Activated T-cell treated with anti-CD3 and anti-CD28 coated beads, Interleukin-2, amount 50 U/mL, for 24 hours (primary cell): ENCODE measurements at regions not wholly inside any gene's neighbourhood (a gene's known extent, or its start where the extent isn't known, plus 50 kb on each side); places are given as distances from the start of the nearest gene placed in this dataset.

Experiments used
- DNase-seq: peaks from one replicate; pipeline ENCODE4 v3.0.0-alpha.2; 2020
- H3K27ac Mint-ChIP-seq: 2 replicates; pipeline ENCODE4 v1.8.0; 2020; ENCODE audit warnings: mild to moderate bottlenecking, mixed read lengths
- H3K27me3 Mint-ChIP-seq: 2 replicates; pipeline ENCODE4 v1.8.0; 2020; ENCODE audit warnings: mixed read lengths
- H3K36me3 Mint-ChIP-seq: 2 replicates; pipeline ENCODE4 v1.8.0; 2020; ENCODE audit warnings: low read depth, mixed read lengths
- H3K4me1 Mint-ChIP-seq: 2 replicates; pipeline ENCODE4 v1.8.0; 2020; ENCODE audit warnings: low read depth, mixed read lengths
- H3K4me3 Mint-ChIP-seq: 2 replicates; pipeline ENCODE4 v1.8.0; 2020; ENCODE audit warnings: mild to moderate bottlenecking, moderate library complexity, mixed read lengths
- H3K9me3 Mint-ChIP-seq: 2 replicates; pipeline ENCODE4 v1.8.0; 2020; ENCODE audit warnings: mixed read lengths

DNA sequence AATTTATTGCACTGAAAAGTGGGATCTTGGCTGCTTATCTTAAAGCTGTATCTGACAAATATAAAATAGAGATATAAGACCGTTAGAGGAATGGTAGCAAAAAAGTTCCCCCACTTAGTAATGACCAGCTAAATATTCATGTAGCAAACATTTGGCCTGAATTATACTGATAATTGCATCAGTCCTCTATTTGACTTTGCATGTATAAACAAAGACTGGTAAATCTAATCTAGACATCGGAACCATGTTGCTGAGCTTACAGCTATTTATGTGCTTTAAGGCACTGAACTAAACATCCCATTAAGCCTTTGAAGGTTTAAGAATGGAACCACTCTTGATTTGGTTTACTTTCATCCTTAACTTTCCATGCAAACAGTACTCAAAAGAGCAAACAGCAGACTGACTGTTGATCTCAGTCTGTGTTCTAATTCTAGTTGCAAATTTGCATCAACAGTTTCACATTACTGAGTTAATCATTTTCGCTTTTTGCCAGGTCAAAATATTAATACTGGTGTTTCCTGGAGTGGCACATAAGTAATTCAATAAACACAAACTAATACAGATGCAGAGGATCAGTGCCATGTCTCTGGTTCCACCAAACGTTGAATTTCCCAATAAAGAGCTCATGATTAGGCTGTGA is 203.5 kb upstream of the HTR2A start:
- Mint-ChIP-seq H3K9me3 (no peaks in the 10 kb centered on the region), H3K4me1 (no peaks in the 10 kb centered on the region), H3K36me3 (no peaks in the 10 kb centered on the region), H3K27ac (no peak overlapping the region), H3K27me3 (no peaks in the 10 kb centered on the region), H3K4me3 (no peak overlapping the region)
- no peak for DNase-seq

DNA sequence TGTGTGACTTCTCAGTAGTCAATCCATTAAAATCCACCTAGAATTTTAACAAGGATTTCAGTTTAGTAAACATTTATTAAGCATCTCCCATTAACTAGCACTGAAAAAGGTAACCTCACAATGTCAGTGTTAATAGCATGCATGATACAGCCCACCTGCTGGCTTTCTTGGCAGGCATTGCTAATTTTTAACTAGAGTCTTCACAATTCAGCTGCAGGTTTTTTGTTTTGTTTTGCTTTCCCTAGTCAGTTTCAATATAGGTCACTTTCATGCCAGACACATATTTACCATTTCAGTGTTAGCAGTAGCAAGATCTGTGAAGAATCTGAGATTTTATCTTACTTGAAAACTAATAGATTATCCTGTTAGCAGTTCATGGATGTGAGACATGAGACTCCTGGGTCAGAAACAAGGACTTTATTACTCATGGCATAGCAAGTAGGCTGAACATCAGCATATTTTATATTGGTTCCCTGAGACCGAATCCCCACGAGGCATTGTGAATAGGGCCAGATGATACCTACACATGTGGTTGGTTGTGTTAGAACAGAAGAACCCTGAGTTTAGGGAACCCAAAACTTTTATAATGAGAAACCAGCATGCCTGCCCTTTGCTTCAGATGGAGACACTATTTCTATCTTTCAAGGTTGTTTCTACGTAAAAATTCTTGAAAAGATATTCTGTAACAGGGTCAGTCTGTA is 198.0 kb upstream of the HTR2A start:
- H3K9me3 Mint-ChIP-seq = no peaks in the 10 kb centered on the region
- no peak overlapping the region for H3K27ac Mint-ChIP-seq
- H3K36me3 Mint-ChIP-seq = no peaks in the 10 kb centered on the region
- H3K4me1 Mint-ChIP-seq = no peaks in the 10 kb centered on the region
- DNase-seq = no peak
- no peak overlapping the region for H3K4me3 Mint-ChIP-seq
- H3K27me3 Mint-ChIP-seq = no peaks in the 10 kb centered on the region

DNA sequence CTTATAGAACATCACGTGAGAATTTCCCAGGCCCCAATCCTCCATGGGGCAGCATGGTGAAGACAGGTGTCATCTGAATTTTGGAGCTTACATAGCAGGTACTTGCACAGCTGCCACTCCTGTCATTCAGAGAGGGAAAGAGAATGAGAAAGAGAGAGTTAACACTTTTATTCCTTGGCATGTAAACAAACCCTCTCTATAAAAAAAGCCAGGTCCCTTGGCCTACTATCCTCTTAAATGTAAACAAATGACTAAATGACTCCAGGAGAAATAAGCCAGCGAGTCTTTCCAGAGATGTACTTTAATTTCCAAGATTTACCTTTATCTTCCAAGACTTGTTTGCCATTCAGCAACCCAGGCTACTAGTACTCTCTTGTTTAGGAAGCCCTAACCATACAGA is 195.3 kb upstream of the HTR2A start:
- no peak overlapping the region for H3K4me3 Mint-ChIP-seq
- no peaks in the 10 kb centered on the region for H3K27me3 Mint-ChIP-seq
- no peaks in the 10 kb centered on the region for H3K9me3 Mint-ChIP-seq
- no peaks in the 10 kb centered on the region for H3K36me3 Mint-ChIP-seq
- DNase-seq = no peak
- H3K4me1 Mint-ChIP-seq = no peaks in the 10 kb centered on the region
- no peak overlapping the region for H3K27ac Mint-ChIP-seq

DNA sequence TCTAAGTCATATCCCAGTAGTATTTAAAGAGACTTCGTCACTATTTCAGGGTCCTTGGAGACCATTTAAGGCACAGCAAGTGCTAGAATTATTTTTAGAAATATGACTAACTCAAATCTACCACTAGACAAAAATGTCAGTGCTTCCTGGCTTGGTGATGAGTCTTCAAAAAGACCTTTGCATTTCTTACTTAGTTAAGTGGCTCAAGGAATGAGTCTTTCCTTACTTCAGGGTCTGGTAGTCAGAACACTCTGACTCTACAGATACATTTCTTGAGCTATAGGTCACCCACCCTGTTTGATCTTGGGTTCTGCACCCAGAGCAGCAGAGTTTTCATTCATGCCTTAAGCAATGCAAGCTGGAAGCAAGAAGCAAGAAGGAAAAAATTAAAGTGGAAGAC is 191.0 kb upstream of the HTR2A start:
- Mint-ChIP-seq H3K4me3 (no peak overlapping the region), H3K9me3 (no peaks in the 10 kb centered on the region), H3K27me3 (no peaks in the 10 kb centered on the region), H3K4me1 (no peaks in the 10 kb centered on the region), H3K27ac (no peak overlapping the region), H3K36me3 (no peaks in the 10 kb centered on the region)
- DNase-seq = no peak

DNA sequence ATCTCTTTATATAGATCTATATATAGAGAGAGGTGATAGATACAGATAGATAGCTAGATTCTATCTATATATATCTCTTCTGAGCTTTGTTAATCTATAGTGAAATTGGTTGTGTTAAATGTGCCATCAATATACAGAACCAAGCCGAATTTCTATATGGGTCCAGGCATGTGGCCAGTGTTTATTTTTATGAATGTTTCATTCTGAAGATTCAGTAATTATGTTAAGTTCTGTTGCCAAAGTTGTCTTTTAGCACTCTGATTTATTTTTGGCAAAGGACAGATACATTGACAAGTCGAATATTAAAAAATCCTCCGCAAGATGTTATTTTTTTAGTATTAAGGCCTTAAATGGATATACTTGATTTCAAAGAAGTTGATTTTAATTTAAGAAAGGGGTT is 190.4 kb upstream of the HTR2A start:
- no peak for DNase-seq
- Mint-ChIP-seq H3K4me1 (no peaks in the 10 kb centered on the region), H3K4me3 (no peak overlapping the region), H3K36me3 (no peaks in the 10 kb centered on the region), H3K9me3 (no peaks in the 10 kb centered on the region), H3K27me3 (no peaks in the 10 kb centered on the region), H3K27ac (no peak overlapping the region)

DNA sequence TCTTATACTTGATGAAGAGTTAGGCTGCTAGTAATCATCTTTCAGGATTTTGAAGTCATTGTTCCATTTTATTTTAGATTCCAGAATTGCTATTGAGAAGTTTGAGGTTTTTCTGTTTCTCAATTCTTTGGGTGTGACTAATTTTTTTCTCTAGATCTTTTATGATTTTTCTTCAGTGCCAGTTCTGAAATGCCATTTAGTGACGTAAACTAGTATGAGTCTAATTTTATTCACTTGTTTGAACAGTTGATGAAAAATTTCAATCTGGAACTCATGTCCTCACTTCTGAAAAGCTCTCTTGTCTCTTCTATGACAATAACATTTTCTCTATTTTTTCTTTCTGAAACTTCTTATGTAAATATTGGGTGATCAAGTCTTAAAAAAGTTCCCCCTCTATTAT is 188.5 kb upstream of the HTR2A start:
- Mint-ChIP-seq H3K4me3 (no peak overlapping the region), H3K9me3 (no peaks in the 10 kb centered on the region), H3K27ac (no peak overlapping the region), H3K4me1 (no peaks in the 10 kb centered on the region), H3K27me3 (no peaks in the 10 kb centered on the region), H3K36me3 (no peaks in the 10 kb centered on the region)
- no peak for DNase-seq

DNA sequence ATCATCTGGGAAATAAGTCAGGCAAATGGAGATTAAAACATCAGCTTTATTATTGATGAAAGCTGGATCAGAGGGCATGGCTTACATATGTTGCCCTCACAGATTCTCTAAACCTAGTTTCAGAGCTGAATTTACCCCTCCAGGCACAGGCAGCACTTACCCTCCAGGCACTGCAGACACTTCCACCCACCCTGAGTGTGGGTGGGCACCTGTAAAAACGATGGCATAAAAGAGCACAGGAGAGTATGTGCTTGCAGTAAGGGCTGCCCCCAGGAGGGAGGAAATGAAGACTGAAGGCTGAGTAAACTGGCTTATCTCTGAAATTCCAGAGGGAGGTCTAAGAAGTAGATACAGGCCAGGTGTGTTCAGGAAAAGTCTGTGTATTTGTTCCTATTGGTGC is 185.0 kb upstream of the HTR2A start:
- H3K4me3 Mint-ChIP-seq = no peak overlapping the region
- no peaks in the 10 kb centered on the region for H3K4me1 Mint-ChIP-seq
- H3K36me3 Mint-ChIP-seq = no peaks in the 10 kb centered on the region
- H3K27ac Mint-ChIP-seq = no peak overlapping the region
- H3K9me3 Mint-ChIP-seq = no peaks in the 10 kb centered on the region
- DNase-seq = no peak
- H3K27me3 Mint-ChIP-seq = no peaks in the 10 kb centered on the region

DNA sequence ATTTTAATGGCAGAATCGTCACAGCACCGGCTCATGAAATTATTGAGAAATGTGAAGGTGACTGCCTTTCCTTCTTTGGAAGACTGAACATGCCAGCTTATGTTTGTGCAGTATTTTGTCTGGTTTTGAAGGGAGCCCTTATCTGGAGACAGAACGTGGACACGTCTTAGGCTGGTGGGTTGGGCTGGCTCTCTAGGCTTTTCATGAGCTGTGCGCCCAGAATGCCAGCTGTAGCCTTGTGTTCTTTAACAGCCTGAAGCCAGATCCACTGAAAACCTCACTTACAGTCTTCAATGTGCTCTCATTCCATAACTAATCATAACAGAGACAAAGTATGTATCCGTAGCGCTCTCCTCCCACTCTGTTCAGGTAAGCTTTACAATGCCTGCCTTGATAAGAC is 184.4 kb upstream of the HTR2A start:
- no peak for DNase-seq
- Mint-ChIP-seq H3K9me3 (no peaks in the 10 kb centered on the region), H3K4me3 (no peak overlapping the region), H3K27ac (no peak overlapping the region), H3K4me1 (no peaks in the 10 kb centered on the region), H3K36me3 (no peaks in the 10 kb centered on the region), H3K27me3 (no peaks in the 10 kb centered on the region)

DNA sequence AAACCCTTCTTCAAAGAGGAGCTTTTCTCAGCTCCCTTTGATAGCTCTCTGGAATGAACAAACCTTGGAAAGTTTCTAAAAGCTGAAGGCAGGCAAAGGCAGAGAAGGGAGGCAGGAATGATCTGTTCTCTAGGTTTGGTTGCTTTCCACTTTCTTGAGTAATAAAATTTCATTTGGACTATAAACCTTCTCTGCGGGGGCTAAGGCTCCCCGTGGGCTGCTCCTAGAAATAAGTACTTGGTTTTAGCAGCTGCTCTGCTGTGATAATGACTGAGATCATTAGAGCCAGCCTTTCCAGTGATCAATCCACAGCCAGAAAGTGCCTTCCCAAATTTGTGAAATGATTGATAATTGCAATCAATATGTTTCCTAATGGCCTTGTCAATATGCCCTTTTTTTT is 183.8 kb upstream of the HTR2A start:
- Mint-ChIP-seq H3K4me1 (no peaks in the 10 kb centered on the region), H3K36me3 (no peaks in the 10 kb centered on the region), H3K4me3 (no peak overlapping the region), H3K9me3 (no peaks in the 10 kb centered on the region), H3K27me3 (no peaks in the 10 kb centered on the region), H3K27ac (no peak overlapping the region)
- DNase-seq = no peak

DNA sequence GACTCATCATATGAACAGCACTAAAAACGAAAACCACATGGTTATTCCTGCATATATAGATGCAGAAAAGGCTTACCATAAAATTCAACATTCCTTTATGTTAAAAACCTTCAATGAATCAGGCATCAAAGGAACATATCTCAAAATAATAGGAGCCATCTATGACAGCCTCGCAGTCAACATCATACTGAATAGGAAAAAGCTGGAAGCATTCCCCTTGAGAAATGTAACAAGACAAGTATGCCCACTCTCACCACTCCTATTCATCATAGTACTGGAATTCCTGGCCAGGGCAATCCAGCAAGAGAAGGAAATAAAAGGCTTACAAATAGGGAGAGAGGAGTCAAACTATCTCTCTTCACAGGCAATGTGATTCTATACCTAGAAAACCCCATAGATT is 179.6 kb upstream of the HTR2A start:
- Mint-ChIP-seq H3K27me3 (no peaks in the 10 kb centered on the region), H3K27ac (no peak overlapping the region), H3K36me3 (no peaks in the 10 kb centered on the region), H3K9me3 (peaks cover 11% of the 10 kb centered on the region), H3K4me3 (no peak overlapping the region), H3K4me1 (no peaks in the 10 kb centered on the region)
- no peak for DNase-seq

DNA sequence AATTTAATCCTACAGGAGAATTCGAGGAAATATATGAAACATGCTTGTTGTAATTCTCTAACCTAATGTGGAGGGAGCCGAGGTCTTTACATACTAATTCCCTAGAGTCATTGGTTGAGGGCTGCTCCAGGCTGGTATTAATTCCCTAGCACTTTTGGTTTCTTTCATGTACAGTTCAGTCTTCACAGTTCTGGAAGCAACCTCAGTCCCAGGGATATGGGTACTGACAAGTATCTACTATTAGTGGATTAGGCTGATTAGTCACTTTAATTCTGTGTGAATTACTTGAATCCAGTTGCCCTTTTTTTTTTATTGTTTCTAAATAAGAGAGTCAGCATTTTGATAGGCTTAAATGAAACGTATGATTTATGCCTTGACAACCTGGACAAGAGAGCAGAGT is 172.3 kb upstream of the HTR2A start:
- Mint-ChIP-seq H3K36me3 (no peaks in the 10 kb centered on the region), H3K4me3 (no peak overlapping the region), H3K9me3 (peaks cover 5% of the 10 kb centered on the region), H3K4me1 (no peaks in the 10 kb centered on the region), H3K27me3 (peaks cover 2% of the 10 kb centered on the region), H3K27ac (no peak overlapping the region)
- DNase-seq = no peak

DNA sequence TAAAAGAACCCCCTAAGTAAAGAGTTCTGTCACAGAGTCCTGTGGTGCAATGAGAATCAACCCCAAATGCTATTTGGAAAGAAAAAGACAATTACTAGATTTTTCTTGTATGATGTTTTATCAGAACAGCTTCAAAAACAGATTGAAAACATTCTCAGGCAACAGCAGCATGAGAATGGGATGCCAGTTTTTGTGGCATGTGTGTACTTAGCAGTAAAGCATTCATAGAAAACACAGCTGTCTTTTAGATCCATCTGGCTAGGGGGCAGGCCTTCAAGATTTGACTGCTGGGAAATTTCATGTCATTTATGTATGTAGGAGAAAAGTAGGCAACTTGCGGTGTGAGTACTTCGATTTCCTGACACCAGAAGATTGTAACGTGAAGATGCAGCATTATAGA is 170.5 kb upstream of the HTR2A start:
- Mint-ChIP-seq H3K36me3 (no peaks in the 10 kb centered on the region), H3K9me3 (peaks cover 7% of the 10 kb centered on the region), H3K4me3 (no peak overlapping the region), H3K4me1 (no peaks in the 10 kb centered on the region), H3K27me3 (peaks cover 2% of the 10 kb centered on the region), H3K27ac (no peak overlapping the region)
- no peak for DNase-seq

DNA sequence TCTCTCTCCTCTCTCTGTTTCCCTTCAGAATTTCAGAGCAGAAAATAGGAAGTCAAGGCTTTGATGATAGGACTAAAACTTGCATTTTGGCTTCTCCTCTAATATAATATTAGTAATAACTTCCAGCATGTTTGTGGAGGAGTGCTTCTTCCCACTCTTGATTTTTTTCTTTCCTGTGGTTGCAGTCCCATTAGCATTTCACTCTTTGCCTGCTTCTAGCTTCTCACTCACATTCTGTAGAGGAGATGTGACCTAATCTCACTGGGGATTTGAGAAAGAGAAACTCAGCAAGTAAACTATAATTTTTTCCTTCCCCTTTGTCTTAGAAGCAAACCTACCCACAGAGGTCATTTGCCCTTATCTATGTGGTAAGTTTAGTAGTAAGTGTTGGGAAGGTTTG is 169.4 kb upstream of the HTR2A start:
- Mint-ChIP-seq H3K27ac (no peak overlapping the region), H3K36me3 (no peaks in the 10 kb centered on the region), H3K9me3 (peaks cover 14% of the 10 kb centered on the region), H3K27me3 (peaks cover 2% of the 10 kb centered on the region), H3K4me3 (no peak overlapping the region), H3K4me1 (no peaks in the 10 kb centered on the region)
- DNase-seq = no peak

DNA sequence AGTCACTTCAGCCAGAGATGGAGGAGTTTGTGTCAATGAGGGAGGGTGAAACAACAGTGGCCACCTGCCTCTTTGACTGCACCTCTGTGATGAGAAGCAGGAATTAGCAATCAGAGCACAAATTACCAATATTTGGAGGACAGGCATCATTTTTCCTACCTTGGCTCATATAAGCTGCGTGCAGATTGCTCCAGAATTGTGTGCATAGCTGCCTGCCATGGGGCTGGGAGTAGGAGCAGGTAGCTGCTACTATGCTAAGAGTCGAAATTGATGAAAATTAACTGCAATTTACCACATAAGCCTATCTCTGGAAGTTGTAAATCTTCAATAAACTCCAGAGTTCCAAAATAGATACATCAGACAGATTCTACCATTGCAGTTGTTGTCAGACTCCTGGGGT is 167.5 kb upstream of the HTR2A start:
- H3K27ac Mint-ChIP-seq = no peak overlapping the region
- H3K4me3 Mint-ChIP-seq = no peak overlapping the region
- peaks cover 2% of the 10 kb centered on the region for H3K27me3 Mint-ChIP-seq
- H3K36me3 Mint-ChIP-seq = no peaks in the 10 kb centered on the region
- H3K4me1 Mint-ChIP-seq = no peaks in the 10 kb centered on the region
- no peak for DNase-seq
- peaks cover 32% of the 10 kb centered on the region for H3K9me3 Mint-ChIP-seq

DNA sequence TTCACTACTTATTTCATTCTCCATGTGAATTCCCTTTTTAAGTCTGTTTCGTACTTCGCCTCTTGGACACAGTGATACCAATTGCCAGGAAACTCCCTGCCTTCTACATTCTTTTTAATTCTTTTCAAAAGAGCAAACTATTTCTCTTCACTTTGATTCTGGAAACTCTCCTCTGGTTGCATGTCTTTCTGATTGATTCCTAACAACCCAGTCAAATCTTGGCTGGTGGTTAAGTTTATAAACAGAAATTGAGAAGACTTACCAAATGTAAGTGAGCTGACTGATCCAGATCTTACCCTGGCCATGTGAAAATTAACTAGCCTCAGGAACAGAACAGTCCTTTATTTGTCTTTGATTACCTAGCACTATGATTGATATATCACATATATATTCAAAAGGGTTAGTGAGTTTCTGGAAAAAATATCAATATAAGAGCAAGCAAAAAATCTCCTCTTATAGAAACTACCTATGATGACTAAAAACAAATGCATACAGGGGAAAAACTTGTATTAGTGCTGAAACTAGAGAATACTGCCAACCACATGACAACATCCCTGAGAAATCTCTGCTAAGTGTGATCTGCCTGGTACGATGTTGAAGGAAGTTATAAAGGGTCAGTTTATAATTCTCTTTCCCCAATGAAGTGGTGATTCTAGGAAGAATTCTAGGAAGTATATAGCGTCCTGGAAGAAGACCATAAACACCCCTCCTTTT is 152.6 kb upstream of the HTR2A start:
- peaks cover 11% of the 10 kb centered on the region for H3K27me3 Mint-ChIP-seq
- H3K4me3 Mint-ChIP-seq = no peak overlapping the region
- DNase-seq = no peak
- H3K36me3 Mint-ChIP-seq = no peaks in the 10 kb centered on the region
- no peak overlapping the region for H3K27ac Mint-ChIP-seq
- no peaks in the 10 kb centered on the region for H3K4me1 Mint-ChIP-seq
- H3K9me3 Mint-ChIP-seq = no peaks in the 10 kb centered on the region
